H1 (cell line): ENCODE measurements at regions not wholly inside any gene's neighbourhood (a gene's known extent, or its start where the extent isn't known, plus 50 kb on each side); places are given as distances from the start of the nearest gene placed in this dataset.

Experiments used
- KDM5A ChIP-seq: fragments of 200-600 bp; IDR thresholded peaks from 2 replicates; pipeline ENCODE4 v1.7.1; 2012; ENCODE audit warnings: mild to moderate bottlenecking, low read length, inconsistent platforms, mixed read lengths
- RNF2 ChIP-seq: fragments of 200-900, 300-1000 bp; sonication (generic); IDR thresholded peaks from 2 replicates; pipeline ENCODE4 v1.7.1; 2016; ENCODE audit warnings: borderline replicate concordance, low read depth, mild to moderate bottlenecking, antibody characterized with exemption, low read length; ENCODE audit not compliant: poor library complexity, severe bottlenecking; ENCODE audit errors: missing control alignments
- ZNF274 ChIP-seq: IDR thresholded peaks from 2 replicates; pipeline ENCODE4 v1.7.0; 2012; ENCODE audit warnings: low read length, borderline replicate concordance; ENCODE audit errors: extremely low read depth
- TF ChIP-seq, protein P1 (sequence below): IDR thresholded peaks from 2 replicates; pipeline ENCODE4 v1.6.1; 2012; ENCODE audit warnings: inconsistent platforms

- TF ChIP-seq, protein P1, sequence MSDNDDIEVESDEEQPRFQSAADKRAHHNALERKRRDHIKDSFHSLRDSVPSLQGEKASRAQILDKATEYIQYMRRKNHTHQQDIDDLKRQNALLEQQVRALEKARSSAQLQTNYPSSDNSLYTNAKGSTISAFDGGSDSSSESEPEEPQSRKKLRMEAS, result no peak
- TF ChIP-seq ZNF274 (no peak), RNF2 (no peak), KDM5A (no peak)
- TF ChIP-seq, all 59 proteins: peak for 0
Measured at GRCh38 chr12:33596061-33596460, 156.4 kb upstream of the SYT10 start (continued).
